IMR-90 (cell line): ENCODE measurements at regions not wholly inside any gene's neighbourhood (a gene's known extent, or its start where the extent isn't known, plus 50 kb on each side); places are given as distances from the start of the nearest gene placed in this dataset.

Experiments
- ATAC-seq: fragments of 200-7000 bp; cut with Tn5 transposase; 2 replicates; pipeline ENCODE4 v1.9.1; 2020; ENCODE audit warnings: low read depth, mild to moderate bottlenecking, moderate library complexity
- BruUV-seq: library from RNA; stranded (reverse); fragments of 400-500 nt; replicated peaks from 2 replicates; lab custom pipeline; 2021; lab: Mats Ljungman, UMichigan
- CTCF ChIA-PET: fragments of 300-600 bp; formaldehyde crosslinking; extraction: SDS; loops from one replicate; lab custom pipeline; 2021; ENCODE audit warnings: antibody characterized with exemption; lab: Yijun Ruan, JAX
- POLR2A ChIA-PET: fragments of 300-600 bp; sonication (Branson Sonifier 250); formaldehyde crosslinking; loops from one replicate; lab custom pipeline; 2022; ENCODE audit warnings: antibody characterized with exemption; ENCODE audit not compliant: unreplicated experiment; lab: Charles Lee
- DNase-seq: peaks from one replicate; pipeline ENCODE4 v3.0.0; 2013
- H2AFZ ChIP-seq: replicated peaks from 2 replicates; pipeline ENCODE3; 2013; ENCODE audit warnings: low read length, mild to moderate bottlenecking; ENCODE audit not compliant: poor library complexity
- H2AK5ac ChIP-seq: 2 replicates; pipeline ENCODE4 v1.6.1; 2013; ENCODE audit warnings: low read depth, low read length, inconsistent platforms
- H2AK9ac ChIP-seq: replicated peaks from 2 replicates; pipeline ENCODE3; 2013; ENCODE audit warnings: mild to moderate bottlenecking, low read depth, low read length, moderate library complexity; ENCODE audit not compliant: poor library complexity
- H2BK120ac ChIP-seq: 2 replicates; pipeline ENCODE4 v1.6.1; 2013; ENCODE audit warnings: low read depth, low read length, inconsistent platforms
- H2BK15ac ChIP-seq: 3 replicates; pipeline ENCODE4 v1.6.1; 2013; ENCODE audit warnings: low read depth, low read length, inconsistent platforms
- H2BK20ac ChIP-seq: 2 replicates; pipeline ENCODE4 v1.6.1; 2013; ENCODE audit warnings: low read depth, mild to moderate bottlenecking, inconsistent platforms, low read length, moderate library complexity
- H2BK5ac ChIP-seq: 2 replicates; pipeline ENCODE4 v1.6.1; 2013; ENCODE audit warnings: mild to moderate bottlenecking, low read depth, low read length, inconsistent platforms; ENCODE audit not compliant: poor library complexity, severe bottlenecking
- H3K14ac ChIP-seq: replicated peaks from 2 replicates; pipeline ENCODE4 v1.6.1; 2013; ENCODE audit warnings: low read depth, low read length, inconsistent platforms
- H3K18ac ChIP-seq: 2 replicates; pipeline ENCODE4 v1.6.1; 2013; ENCODE audit warnings: low read depth, low read length, control low read depth
- H3K23ac ChIP-seq: 2 replicates; pipeline ENCODE4 v1.6.1; 2013; ENCODE audit warnings: low read depth, low read length, inconsistent platforms
- H3K27ac ChIP-seq: 2 replicates; pipeline ENCODE4 v1.5.1; 2013; ENCODE audit warnings: mild to moderate bottlenecking, control low read depth, low read length; ENCODE audit not compliant: insufficient read depth
- H3K27me3 ChIP-seq: 2 replicates; pipeline ENCODE4 v1.6.1; 2013; ENCODE audit warnings: low read length; ENCODE audit not compliant: control insufficient read depth, insufficient read depth
- H3K36me3 ChIP-seq: 2 replicates; pipeline ENCODE4 v1.6.1; 2013; ENCODE audit warnings: low read length, mixed read lengths; ENCODE audit not compliant: control insufficient read depth, insufficient read depth
- H3K4ac ChIP-seq: 2 replicates; pipeline ENCODE4 v1.6.1; 2013; ENCODE audit warnings: low read depth, low read length, inconsistent platforms
- H3K4me1 ChIP-seq: 2 replicates; pipeline ENCODE4 v1.6.1; 2013; ENCODE audit warnings: low read length, mixed read lengths; ENCODE audit not compliant: control insufficient read depth, insufficient read depth
- H3K4me2 ChIP-seq: 2 replicates; pipeline ENCODE4 v1.6.1; 2013; ENCODE audit warnings: low read depth, mild to moderate bottlenecking, control low read depth, low read length, moderate library complexity
- H3K4me3 ChIP-seq: 2 replicates; pipeline ENCODE4 v1.5.1; 2013; ENCODE audit warnings: low read depth, mild to moderate bottlenecking, control low read depth, low read length, moderate library complexity; ENCODE audit not compliant: insufficient read depth
- H3K56ac ChIP-seq: 2 replicates; pipeline ENCODE4 v1.6.1; 2013; ENCODE audit warnings: low read length, inconsistent platforms; ENCODE audit not compliant: insufficient read depth; ENCODE audit errors: extremely low read depth
- H3K79me1 ChIP-seq, 2 experiments: 2 replicates each; pipeline ENCODE4 v1.6.1; 2013; ENCODE audit warnings: low read length in 2 of 2, inconsistent platforms in 1 of 2, low read depth in 1 of 2
- H3K9ac ChIP-seq: 2 replicates; pipeline ENCODE4 v1.6.1; 2013; ENCODE audit warnings: low read depth, low read length, control low read depth
- H3K9me1 ChIP-seq: 2 replicates; pipeline ENCODE4 v1.6.1; 2013; ENCODE audit warnings: low read length, inconsistent platforms; ENCODE audit not compliant: insufficient read depth
- H3K9me3 ChIP-seq: 2 replicates; pipeline ENCODE4 v1.6.1; 2013; ENCODE audit warnings: low read length; ENCODE audit not compliant: control insufficient read depth, insufficient read depth
- H4K20me1 ChIP-seq: 2 replicates; pipeline ENCODE4 v1.6.1; 2013; ENCODE audit warnings: low read length, inconsistent platforms; ENCODE audit not compliant: insufficient read depth
- H4K5ac ChIP-seq: 2 replicates; pipeline ENCODE4 v1.6.1; 2013; ENCODE audit warnings: mild to moderate bottlenecking, low read depth, low read length, control low read depth
- H4K8ac ChIP-seq, 2 experiments: 2 replicates each; pipeline ENCODE4 v1.6.1; 2013; ENCODE audit warnings: low read depth in 2 of 2, low read length in 2 of 2, control low read depth in 1 of 2, inconsistent platforms in 1 of 2
- H4K91ac ChIP-seq: 2 replicates; pipeline ENCODE4 v1.6.1; 2013; ENCODE audit warnings: low read depth, low read length, inconsistent platforms; ENCODE audit not compliant: insufficient read depth
- BHLHE40 ChIP-seq: fragments of 150-350 bp; IDR thresholded peaks from 2 replicates; pipeline ENCODE4 v1.6.1; 2016; ENCODE audit warnings: mild to moderate bottlenecking, low read depth, low read length
- CEBPB ChIP-seq: IDR thresholded peaks from 2 replicates; pipeline ENCODE4 v1.6.1; 2012; ENCODE audit warnings: low read depth, low read length, improper control_type of control experiment
- CHD1 ChIP-seq: IDR thresholded peaks from 2 replicates; pipeline ENCODE4 v1.6.1; 2012; ENCODE audit warnings: low read depth, low read length, improper control_type of control experiment
- FOS ChIP-seq: fragments of 150-350 bp; IDR thresholded peaks from 2 replicates; pipeline ENCODE4 v1.6.1; 2016; ENCODE audit warnings: low read depth, low read length
- NFE2L2 ChIP-seq: fragments of 150-350 bp; IDR thresholded peaks from 2 replicates; pipeline ENCODE4 v1.6.1; 2016; ENCODE audit warnings: low read depth, mild to moderate bottlenecking, low read length
- RAD21 ChIP-seq: IDR thresholded peaks from 2 replicates; pipeline ENCODE4 v1.6.1; 2012; ENCODE audit warnings: low read length, improper control_type of control experiment
- RCOR1 ChIP-seq: IDR thresholded peaks from 2 replicates; pipeline ENCODE4 v1.6.1; 2012; ENCODE audit warnings: mild to moderate bottlenecking, low read length, improper control_type of control experiment; ENCODE audit not compliant: insufficient replicate concordance
- SMC3 ChIP-seq: fragments of 150-350 bp; IDR thresholded peaks from 2 replicates; pipeline ENCODE4 v1.6.1; 2016; ENCODE audit warnings: low read depth, mild to moderate bottlenecking, antibody characterized with exemption, low read length, moderate library complexity
- WGBS, 2 experiments: methylation state at CpG; one replicate each; pipeline versions ENCODE4 v1.1.5 to v1.1.7; 2013; ENCODE audit warnings: missing lambda C conversion rate in 2 of 2; ENCODE audit not compliant: insufficient read length in 1 of 2; ENCODE audit errors: extremely low coverage in 2 of 2; 5-methylcytosine and 5-hydroxymethylcytosine counted together
- dilution Hi-C: fragments of 300-500 bp; cut with HindIII; formaldehyde crosslinking; loops from one replicate; pipeline ENCODE4 v1.14.3; 2018; ENCODE audit warnings: low sequenced_read_pairs; ENCODE audit not compliant: unreplicated experiment
- in situ Hi-C: fragments of 300-500 bp; cut with MboI; formaldehyde crosslinking; loops from 3 replicates; pipeline ENCODE4 v1.14.3; 2019; ENCODE audit warnings: low sequenced_read_pairs, inconsistent platforms, mixed read lengths
- intact Hi-C: fragments of 100-400 bp; cut with micrococcal nuclease; formaldehyde crosslinking; loops from 2 replicates; pipeline ENCODE4 v1.10.0; 2022

- CTCF ChIA-PET: no interaction called here
- Histone ChIP-seq H3K9ac (no peak overlapping the region), H3K9me1 (no peaks in the 10 kb centered on the region), H3K27ac (no peak overlapping the region), H3K4me1 (no peaks in the 10 kb centered on the region), H3K18ac (no peak overlapping the region), H3K14ac (no peak overlapping the region), H4K8ac (no peak overlapping the region), H2BK15ac (no peak overlapping the region), H2BK5ac (no peak overlapping the region), H4K91ac (no peak overlapping the region), H2AK9ac (no peak overlapping the region), H2AFZ (no peak overlapping the region), H2BK20ac (no peak overlapping the region), H3K4me2 (no peak overlapping the region), H3K27me3 (no peaks in the 10 kb centered on the region), H3K36me3 (no peaks in the 10 kb centered on the region), H3K79me1 (no peaks in the 10 kb centered on the region), H3K4ac (no peak overlapping the region), H2AK5ac (no peak overlapping the region), H3K4me3 (no peak overlapping the region), H2BK120ac (no peak overlapping the region), H3K56ac (no peak overlapping the region), H3K9me3 (no peaks in the 10 kb centered on the region), H4K5ac (no peak overlapping the region), H4K20me1 (no peaks in the 10 kb centered on the region), H3K23ac (no peak overlapping the region)
- dilution Hi-C loops (no loop called here), intact Hi-C loops (no loop called here), in situ Hi-C loops (no loop called here)
- TF ChIP-seq RAD21: no peak
- TF ChIP-seq SMC3: no peak
- TF ChIP-seq NFE2L2: no peak
- TF ChIP-seq BHLHE40: no peak
- TF ChIP-seq CEBPB: no peak
- no peak for TF ChIP-seq FOS
- TF ChIP-seq RCOR1: no peak
- TF ChIP-seq CHD1: no peak
- POLR2A ChIA-PET: no interaction called here
- no peak for ATAC-seq
- no TSS peak for BruUV-seq
- no peak for DNase-seq
- WGBS, 2 experiments: no CpG with 5 or more reads among the region's 5 CpGs
These were observed 96.3 kb downstream of the NHLRC3 start for GRCh38 chr13:39134574-39134973.
